Kidney (tissue), 13 donors: ENCODE measurements at regions not wholly inside any gene's neighbourhood (a gene's known extent, or its start where the extent isn't known, plus 50 kb on each side); places are given as distances from the start of the nearest gene placed in this dataset.

Experiments used
- DNase-seq, 5 donors: peaks; one replicate each; pipeline ENCODE4 v3.0.0-alpha.2; 2013 to 2020
- FAIRE-seq: peaks from 2 replicates; lab custom pipeline; 2012; peaks lifted over from hg19 to GRCh38; lab: Jason Lieb, UNC
- H3K27ac ChIP-seq, 2 donors: one replicate each; pipeline ENCODE4 v1.7.0; 2013; ENCODE audit warnings: low read depth in 2 of 2, low read length in 2 of 2, inconsistent platforms in 1 of 2
- H3K27me3 ChIP-seq: one replicate; pipeline ENCODE4 v1.7.1; 2013; ENCODE audit warnings: low read length, inconsistent platforms; ENCODE audit not compliant: control insufficient read depth, insufficient read depth
- H3K36me3 ChIP-seq, 3 donors: one replicate each; pipeline versions ENCODE4 v1.7.0 to v1.7.1; 2013; ENCODE audit warnings: low read length in 3 of 3, control low read depth in 1 of 3, inconsistent platforms in 1 of 3; ENCODE audit not compliant: insufficient read depth in 3 of 3, control insufficient read depth in 2 of 3
- H3K4me1 ChIP-seq, 3 donors: one replicate each; pipeline versions ENCODE4 v1.7.0 to v1.7.1; 2013; ENCODE audit warnings: low read length in 3 of 3, inconsistent platforms in 1 of 3, low read depth in 1 of 3; ENCODE audit not compliant: control insufficient read depth in 2 of 3, insufficient read depth in 2 of 3
- H3K4me3 ChIP-seq, 3 donors: one replicate each; pipeline versions ENCODE4 v1.7.0 to v1.8.1; 2013; ENCODE audit warnings: low read length in 3 of 3, control low read depth in 1 of 3, inconsistent platforms in 1 of 3
- H3K9ac ChIP-seq, 3 donors: one replicate each; pipeline versions ENCODE4 v1.7.0 to v1.7.1; 2013; ENCODE audit warnings: low read length in 3 of 3, control low read depth in 1 of 3, inconsistent platforms in 1 of 3
- H3K9me3 ChIP-seq, 3 donors: one replicate each; pipeline versions ENCODE4 v1.7.0 to v1.7.1; 2013; ENCODE audit warnings: low read length in 3 of 3, control low read depth in 1 of 3, inconsistent platforms in 1 of 3; ENCODE audit not compliant: control insufficient read depth in 2 of 3, insufficient read depth in 1 of 3
- intact Hi-C: fragments of 100-400 bp; cut with DNase I; formaldehyde crosslinking; loops from one replicate; pipeline ENCODE4 v1.11.1; 2022
- TF ChIP-seq, protein P1 (sequence below): IDR thresholded peaks from 3 replicates; pipeline ENCODE4 v1.5.1; 2012; ENCODE audit warnings: mild to moderate bottlenecking, moderate library complexity, borderline replicate concordance; ENCODE audit not compliant: insufficient read depth; ENCODE audit errors: extremely low read depth
- donor health status: control.
- donor health status: control.
- donor health status: control.
- donor health status: control.
- donor health status: control.
- donor health status: DM: yes; HTN: yes; CAD: no.
- donor health status: Normal renal cell carcinoma (clear cell type).

DNA sequence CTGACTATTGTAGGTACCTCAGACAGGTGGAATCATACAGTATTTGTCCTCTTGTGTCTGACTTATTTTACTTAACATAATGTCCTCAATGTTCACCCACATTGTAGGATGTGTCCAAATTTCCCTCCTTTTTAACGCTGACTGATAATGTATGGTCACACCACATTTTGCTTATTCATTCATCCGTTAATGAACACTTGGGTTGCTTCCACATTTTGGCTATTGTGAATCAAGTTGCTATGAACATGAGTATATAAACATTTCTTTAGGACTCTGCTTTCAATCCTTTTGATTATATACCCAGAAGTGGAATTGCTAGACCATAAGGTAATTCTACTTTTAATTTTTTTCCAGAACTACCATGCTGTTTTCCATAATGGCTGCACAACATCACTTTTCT, 87.0 kb upstream of the NDP start:
- no peak for FAIRE-seq
- DNase-seq = no peak
- Histone ChIP-seq H3K27ac (no peak overlapping the region), H3K27me3 (no peaks in the 10 kb centered on the region), H3K4me1 (no peaks in the 10 kb centered on the region), H3K9me3 (no peaks in the 10 kb centered on the region), H3K4me3 (no peak overlapping the region), H3K9ac (no peak overlapping the region), H3K36me3 (no peaks in the 10 kb centered on the region)
- TF ChIP-seq, protein P1, sequence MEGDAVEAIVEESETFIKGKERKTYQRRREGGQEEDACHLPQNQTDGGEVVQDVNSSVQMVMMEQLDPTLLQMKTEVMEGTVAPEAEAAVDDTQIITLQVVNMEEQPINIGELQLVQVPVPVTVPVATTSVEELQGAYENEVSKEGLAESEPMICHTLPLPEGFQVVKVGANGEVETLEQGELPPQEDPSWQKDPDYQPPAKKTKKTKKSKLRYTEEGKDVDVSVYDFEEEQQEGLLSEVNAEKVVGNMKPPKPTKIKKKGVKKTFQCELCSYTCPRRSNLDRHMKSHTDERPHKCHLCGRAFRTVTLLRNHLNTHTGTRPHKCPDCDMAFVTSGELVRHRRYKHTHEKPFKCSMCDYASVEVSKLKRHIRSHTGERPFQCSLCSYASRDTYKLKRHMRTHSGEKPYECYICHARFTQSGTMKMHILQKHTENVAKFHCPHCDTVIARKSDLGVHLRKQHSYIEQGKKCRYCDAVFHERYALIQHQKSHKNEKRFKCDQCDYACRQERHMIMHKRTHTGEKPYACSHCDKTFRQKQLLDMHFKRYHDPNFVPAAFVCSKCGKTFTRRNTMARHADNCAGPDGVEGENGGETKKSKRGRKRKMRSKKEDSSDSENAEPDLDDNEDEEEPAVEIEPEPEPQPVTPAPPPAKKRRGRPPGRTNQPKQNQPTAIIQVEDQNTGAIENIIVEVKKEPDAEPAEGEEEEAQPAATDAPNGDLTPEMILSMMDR = no peak
- intact Hi-C loops = no loop called here

DNA sequence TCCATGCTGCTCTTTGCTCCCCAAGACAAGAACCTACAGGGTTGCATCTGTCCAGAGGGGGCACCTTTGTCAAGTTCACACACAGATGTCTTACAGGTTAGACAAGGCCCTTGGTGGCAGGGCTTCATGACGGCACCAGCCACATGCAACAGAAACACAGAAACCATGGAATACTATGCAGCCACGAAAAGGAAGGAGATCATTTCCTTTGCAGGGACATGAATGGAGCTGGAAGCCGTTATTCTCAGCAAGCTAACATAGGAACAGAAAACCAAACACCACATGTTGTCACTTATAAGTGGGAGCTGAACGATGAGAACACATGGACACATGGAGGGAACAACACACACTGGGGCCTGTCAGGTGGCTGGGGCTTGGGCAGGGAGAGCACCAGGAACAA, 85.1 kb upstream of the NDP start:
- DNase-seq (no peak), FAIRE-seq (no peak)
- H3K9me3 ChIP-seq = no peaks in the 10 kb centered on the region
- H3K4me3 ChIP-seq = no peak overlapping the region
- intact Hi-C loops = no loop called here
- H3K27me3 ChIP-seq = no peaks in the 10 kb centered on the region
- H3K9ac ChIP-seq = no peak overlapping the region
- H3K36me3 ChIP-seq = no peaks in the 10 kb centered on the region
- no peaks in the 10 kb centered on the region for H3K4me1 ChIP-seq
- TF ChIP-seq, protein P1 = no peak
- H3K27ac ChIP-seq = no peak overlapping the region

DNA sequence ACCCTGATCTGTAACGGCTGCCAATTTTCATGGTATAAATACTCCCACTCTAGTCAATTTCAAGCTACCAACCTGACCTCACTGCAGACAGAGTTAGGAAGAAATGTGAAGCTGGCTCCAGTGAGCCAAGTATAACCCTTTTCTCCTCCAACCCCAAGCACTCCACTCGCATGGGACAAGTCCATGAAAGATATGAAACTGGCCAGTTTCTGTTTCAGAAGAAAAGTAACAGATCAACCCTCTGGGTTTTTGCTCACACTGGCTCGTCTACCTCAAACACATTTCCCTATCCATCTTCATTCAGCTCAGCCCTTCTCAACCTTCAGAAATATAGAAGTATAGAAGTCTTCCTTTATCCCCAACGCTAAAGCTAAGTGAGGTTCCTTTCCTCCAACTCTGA, 82.4 kb upstream of the NDP start:
- TF ChIP-seq, protein P1 = no peak
- Histone ChIP-seq H3K36me3 (no peaks in the 10 kb centered on the region), H3K27me3 (no peaks in the 10 kb centered on the region), H3K9ac (no peak overlapping the region), H3K4me3 (no peak overlapping the region), H3K4me1 (no peaks in the 10 kb centered on the region), H3K9me3 (no peaks in the 10 kb centered on the region), H3K27ac (no peak overlapping the region)
- intact Hi-C loops = no loop called here
- FAIRE-seq (no peak), DNase-seq (no peak)
